ENCODE measurements at regions not wholly inside any gene's neighbourhood (a gene's known extent, or its start where the extent isn't known, plus 50 kb on each side); places are given as distances from the start of the nearest gene placed in this dataset.

- ATAC-seq (no peak), DNase-seq (no peak)
- no peak overlapping the region for H3K4me3 ChIP-seq
- no peaks in the 10 kb centered on the region for H3K4me1 ChIP-seq
- intact Hi-C loops (cut with DNase I): no loop called here
- no peak overlapping the region for H3K27ac ChIP-seq
- no peaks in the 10 kb centered on the region for H3K36me3 ChIP-seq
- no peak for TF ChIP-seq CTCF (IDR thresholded peaks at IDR 0.05)
- no peaks in the 10 kb centered on the region for H3K9me3 ChIP-seq
- no peaks in the 10 kb centered on the region for H3K27me3 ChIP-seq
Observed at GRCh38 chr3:105166893-105167292, 199.8 kb upstream of the ALCAM start.

DNA sequence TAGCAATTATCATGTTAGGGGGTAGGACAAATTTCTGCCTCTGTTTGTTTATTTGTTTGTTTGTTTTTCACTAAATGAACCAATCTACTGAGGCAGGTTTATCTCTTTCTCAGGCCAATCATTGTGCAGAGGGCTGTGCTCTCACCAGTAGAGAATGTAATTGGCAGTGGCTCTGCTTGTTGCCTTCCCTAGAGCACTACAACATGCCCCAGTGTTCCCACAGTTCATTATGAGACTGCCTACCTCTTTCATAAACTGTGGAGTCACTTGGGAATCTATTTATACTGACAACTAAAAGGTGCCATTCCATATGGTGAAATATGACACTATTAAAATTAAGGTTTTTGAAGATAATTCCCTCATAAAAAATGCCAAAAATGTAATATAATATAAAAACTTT is 196.3 kb upstream of the ALCAM start:
- H3K36me3 ChIP-seq: no peaks in the 10 kb centered on the region
- ATAC-seq (no peak), DNase-seq (no peak)
- no peak for TF ChIP-seq CTCF (IDR thresholded peaks at IDR 0.05)
- H3K4me1 ChIP-seq: no peaks in the 10 kb centered on the region
- H3K4me3 ChIP-seq: no peak overlapping the region
- no peaks in the 10 kb centered on the region for H3K27me3 ChIP-seq
- intact Hi-C loops (cut with DNase I): no loop called here
- H3K9me3 ChIP-seq: no peaks in the 10 kb centered on the region
- no peak overlapping the region for H3K27ac ChIP-seq

- no peaks in the 10 kb centered on the region for H3K9me3 ChIP-seq
- ATAC-seq: no peak
- no peaks in the 10 kb centered on the region for H3K4me1 ChIP-seq
- no peak for DNase-seq
- no peaks in the 10 kb centered on the region for H3K36me3 ChIP-seq
- no peaks in the 10 kb centered on the region for H3K27me3 ChIP-seq
- H3K27ac ChIP-seq: no peak overlapping the region
- H3K4me3 ChIP-seq: no peak overlapping the region
- no peak for TF ChIP-seq CTCF (IDR thresholded peaks at IDR 0.05)
- intact Hi-C loops (cut with DNase I): no loop called here
Observed at GRCh38 chr3:105174017-105174615, 192.6 kb upstream of the ALCAM start.

- H3K4me1 ChIP-seq: no peaks in the 10 kb centered on the region
- no peak for TF ChIP-seq CTCF (IDR thresholded peaks at IDR 0.05)
- ATAC-seq (no peak), DNase-seq (no peak)
- no peaks in the 10 kb centered on the region for H3K9me3 ChIP-seq
- intact Hi-C loops (cut with DNase I): no loop called here
- H3K27ac ChIP-seq: no peak overlapping the region
- H3K27me3 ChIP-seq: no peaks in the 10 kb centered on the region
- no peak overlapping the region for H3K4me3 ChIP-seq
- H3K36me3 ChIP-seq: no peaks in the 10 kb centered on the region
Observed at GRCh38 chr3:105177576-105177975, 189.1 kb upstream of the ALCAM start.

GRCh38 chr3:105187344-105187743 is 179.4 kb upstream of the ALCAM start:
- no peak for ATAC-seq
- Histone ChIP-seq H3K9me3 (peaks cover 6% of the 10 kb centered on the region), H3K27me3 (no peaks in the 10 kb centered on the region), H3K4me1 (no peaks in the 10 kb centered on the region), H3K4me3 (no peak overlapping the region), H3K27ac (no peak overlapping the region), H3K36me3 (no peaks in the 10 kb centered on the region)
- intact Hi-C loops (cut with DNase I): no loop called here
- no peak for TF ChIP-seq CTCF (IDR thresholded peaks at IDR 0.05)
- no peak for DNase-seq

DNA sequence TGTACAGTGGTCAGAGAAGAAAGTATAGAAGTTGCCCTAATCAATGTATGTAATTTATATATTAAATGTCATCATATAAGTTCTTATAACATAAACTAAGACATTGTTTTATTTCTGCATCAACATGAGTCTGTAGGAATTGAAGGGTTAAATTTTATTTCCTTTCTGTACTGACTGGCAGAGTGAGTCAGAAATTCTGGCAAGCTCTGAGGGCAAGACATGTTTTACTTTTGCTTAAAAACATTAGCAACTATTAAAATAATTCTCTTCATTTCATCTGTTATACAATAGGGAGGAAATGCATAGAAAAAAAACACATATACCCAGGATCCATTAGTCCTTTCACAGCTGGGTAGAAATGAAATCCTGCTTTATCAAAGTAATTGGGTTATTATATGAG is 171.4 kb upstream of the ALCAM start:
- H3K9me3 ChIP-seq: no peaks in the 10 kb centered on the region
- ATAC-seq: no peak
- intact Hi-C loops (cut with DNase I): no loop called here
- DNase-seq: no peak
- H3K36me3 ChIP-seq: no peaks in the 10 kb centered on the region
- H3K27ac ChIP-seq: no peak overlapping the region
- TF ChIP-seq CTCF (IDR thresholded peaks at IDR 0.05): no peak
- H3K27me3 ChIP-seq: no peaks in the 10 kb centered on the region
- no peak overlapping the region for H3K4me3 ChIP-seq
- no peaks in the 10 kb centered on the region for H3K4me1 ChIP-seq

Data from upper lobe of right lung (tissue), 1 donor.